Nucleus accumbens (tissue), 56 donors: ENCODE measurements at regions not wholly inside any gene's neighbourhood (a gene's known extent, or its start where the extent isn't known, plus 50 kb on each side); places are given as distances from the start of the nearest gene placed in this dataset.
"Not testable (repeated sequence)": the region's sequence is repeated elsewhere in the genome, so short reads cannot be mapped to it uniquely, and the experiment has no call there.

Experiments used
- DNase-seq, 56 donors: peaks; one replicate each; lab custom pipeline; 2025; lab: John Stamatoyannopoulos, UW

GRCh38 chr2:15816674-15817406 is 123.5 kb upstream of the MYCN start:
- no peak for DNase-seq

GRCh38 chr2:15817748-15818147 is 122.6 kb upstream of the MYCN start:
- DNase-seq, result no peak

GRCh38 chr2:15818318-15818753 is 122.0 kb upstream of the MYCN start:
- DNase-seq, result peak in 1 of 56 donors; percentile 18

- DNase-seq, result no peak
Observed at GRCh38 chr2:15818881-15819280, 121.5 kb upstream of the MYCN start.

- no peak for DNase-seq
Observed at GRCh38 chr2:15819562-15820256, 120.6 kb upstream of the MYCN start.

- no peak for DNase-seq
Observed at GRCh38 chr2:15820257-15820566, 120.1 kb upstream of the MYCN start.

- DNase-seq, result no peak
Observed at GRCh38 chr2:15820927-15821326, 119.4 kb upstream of the MYCN start.

- no peak for DNase-seq
Observed at GRCh38 chr2:15822151-15823044, 118.0 kb upstream of the MYCN start.

- no peak for DNase-seq
Observed at GRCh38 chr2:15823459-15824396, 116.6 kb upstream of the MYCN start.

- not testable (repeated sequence) for DNase-seq
Observed at GRCh38 chr2:15824467-15824866, 115.9 kb upstream of the MYCN start.

- DNase-seq, result no peak
Observed at GRCh38 chr2:15825276-15825980, 114.9 kb upstream of the MYCN start.

GRCh38 chr2:15826273-15826717 is 114.1 kb upstream of the MYCN start:
- no peak for DNase-seq

- no peak for DNase-seq
Observed at GRCh38 chr2:15827001-15827400, 113.3 kb upstream of the MYCN start.

- no peak for DNase-seq
Observed at GRCh38 chr2:15828576-15828975, 111.8 kb upstream of the MYCN start.

- DNase-seq, result no peak
Observed at GRCh38 chr2:15829091-15829801, 111.1 kb upstream of the MYCN start.

- DNase-seq, result no peak
Observed at GRCh38 chr2:15829985-15830384, 110.4 kb upstream of the MYCN start.

- DNase-seq, result no peak
Observed at GRCh38 chr2:15830937-15831549, 109.3 kb upstream of the MYCN start.

GRCh38 chr2:15832030-15832709 is 108.2 kb upstream of the MYCN start:
- DNase-seq, result no peak
